T-cell (primary cell): ENCODE measurements at regions not wholly inside any gene's neighbourhood (a gene's known extent, or its start where the extent isn't known, plus 50 kb on each side); places are given as distances from the start of the nearest gene placed in this dataset.

ENCODE experiments used
- ATAC-seq, 4 experiments: fragments of 200-7000 bp in 3 of 4; fragments of 150-1000 bp in 1 of 4; cut with Tn5 transposase; replicated peaks in 1 of 4; 1 replicate in 3 of 4; 2 replicates in 1 of 4; pipeline ENCODE4 v1.10.0; 2021; ENCODE audit warnings: moderate library complexity in 3 of 4, mild to moderate bottlenecking in 2 of 4, moderate number of reproducible peaks in 1 of 4
- CTCF ChIA-PET, 2 donors: fragments of 300-600 bp; sonication (Branson Sonifier 250); formaldehyde crosslinking; loops; one replicate each; lab custom pipeline; 2022; ENCODE audit warnings: antibody characterized with exemption in 2 of 2; lab: Charles Lee
- POLR2A ChIA-PET, 2 donors: fragments of 300-600 bp; sonication (Branson Sonifier 250); formaldehyde crosslinking; loops; one replicate each; lab custom pipeline; 2022; ENCODE audit warnings: antibody characterized with exemption in 2 of 2; lab: Charles Lee
- DNase-seq, 35 experiments: peaks; one replicate each; pipeline versions ENCODE4 v3.0.0 to v3.0.0-alpha.2; 2013 to 2023
- H3K27ac ChIP-seq: one replicate; pipeline ENCODE4 v1.5.1; 2013; ENCODE audit warnings: low read length
- H3K27me3 ChIP-seq, 2 experiments: replicated peaks in 1 of 2; 1 replicate in 1 of 2; 2 replicates in 1 of 2; pipeline versions ENCODE4 v1.6.1 to v1.7.0; 2013; ENCODE audit warnings: low read length in 1 of 2, mixed read lengths in 1 of 2; ENCODE audit not compliant: control insufficient read depth in 2 of 2, insufficient read depth in 2 of 2; ENCODE audit errors: extremely low read depth in 1 of 2
- H3K36me3 ChIP-seq, 2 donors: 1 replicate in 1 of 2; 2 replicates in 1 of 2; pipeline versions ENCODE4 v1.6.1 to v1.7.0; 2013; ENCODE audit warnings: low read length in 1 of 2; ENCODE audit not compliant: control insufficient read depth in 2 of 2, insufficient read depth in 1 of 2; ENCODE audit errors: extremely low read depth in 1 of 2
- H3K4me1 ChIP-seq, 2 experiments: 1 replicate in 1 of 2; 2 replicates in 1 of 2; pipeline versions ENCODE4 v1.6.1 to v1.7.0; 2013; ENCODE audit warnings: low read length in 2 of 2, mixed read lengths in 1 of 2; ENCODE audit not compliant: insufficient read depth in 2 of 2, control insufficient read depth in 1 of 2; ENCODE audit errors: extremely low read depth in 1 of 2
- H3K4me3 ChIP-seq, 2 donors: 1 replicate in 1 of 2; 2 replicates in 1 of 2; pipeline versions ENCODE4 v1.5.1 to v1.7.0; 2013; ENCODE audit warnings: mild to moderate bottlenecking in 2 of 2, low read length in 1 of 2, moderate library complexity in 1 of 2; ENCODE audit not compliant: control insufficient read depth in 1 of 2; ENCODE audit errors: extremely low read depth in 1 of 2
- H3K9me3 ChIP-seq: 2 replicates; pipeline ENCODE4 v1.7.0; 2013
- H3K27ac Mint-ChIP-seq, 2 donors: one replicate each; pipeline ENCODE4 v1.8.0; 2020 to 2021; ENCODE audit warnings: mild to moderate bottlenecking in 2 of 2, mixed read lengths in 2 of 2
- H3K27me3 Mint-ChIP-seq, 2 donors: one replicate each; pipeline ENCODE4 v1.8.0; 2021 to 2022; ENCODE audit warnings: mixed read lengths in 2 of 2
- H3K36me3 Mint-ChIP-seq: one replicate; pipeline ENCODE4 v1.8.0; 2021; ENCODE audit warnings: mixed read lengths
- H3K4me1 Mint-ChIP-seq, 3 donors: one replicate each; pipeline ENCODE4 v1.8.0; 2020 to 2022; ENCODE audit warnings: mixed read lengths in 3 of 3, mild to moderate bottlenecking in 1 of 3
- H3K4me3 Mint-ChIP-seq, 3 donors: one replicate each; pipeline ENCODE4 v1.8.0; 2020 to 2022; ENCODE audit warnings: mild to moderate bottlenecking in 3 of 3, mixed read lengths in 3 of 3, moderate library complexity in 3 of 3
- H3K9me3 Mint-ChIP-seq, 3 donors: one replicate each; pipeline ENCODE4 v1.8.0; 2020 to 2022; ENCODE audit warnings: mixed read lengths in 3 of 3
- WGBS: methylation state at CpG from one replicate; pipeline ENCODE4 v1.1.5; 2013; ENCODE audit warnings: missing lambda C conversion rate; ENCODE audit not compliant: insufficient coverage; 5-methylcytosine and 5-hydroxymethylcytosine counted together

DNA sequence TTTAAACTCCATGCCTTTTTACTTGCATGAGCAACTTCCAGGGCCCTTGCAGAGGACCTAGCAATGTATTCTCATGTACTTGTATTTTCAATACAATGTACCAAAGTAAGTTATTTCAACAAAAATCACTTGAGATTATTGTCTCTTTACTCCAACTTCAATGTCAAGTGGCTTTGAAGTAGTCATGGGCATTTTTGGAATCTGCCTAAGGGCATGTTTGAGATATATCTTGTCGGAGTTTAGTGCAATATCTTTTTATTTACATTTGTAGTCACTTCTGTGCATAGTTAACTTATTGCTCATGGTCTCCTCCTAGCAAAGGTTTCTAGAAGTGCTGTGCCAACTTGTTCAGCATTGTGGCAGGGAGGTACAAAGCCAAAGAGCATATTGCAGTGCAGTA lies 508.7 kb upstream of the SEMA3D start:
- CTCF ChIA-PET: interaction anchor here in 1 of 2 donors (1.5 kb wide), 1 partner anchor 9 kb away, joined by 3 read pairs; no protein-coding TSS in a partner anchor
- Mint-ChIP-seq H3K27ac (no peak overlapping the region), H3K9me3 (peaks cover 0 to 3% (median 3%) of the 10 kb centered on the region in 3 donors), H3K27me3 (no peaks in the 10 kb centered on the region), H3K4me1 (no peaks in the 10 kb centered on the region), H3K4me3 (no peak overlapping the region), H3K36me3 (no peaks in the 10 kb centered on the region)
- no CpG with 5 or more reads among the region's 1 CpG for WGBS
- DNase-seq (no peak), ATAC-seq (no peak)
- Histone ChIP-seq H3K36me3 (no peaks in the 10 kb centered on the region), H3K9me3 (no peaks in the 10 kb centered on the region), H3K27me3 (no peaks in the 10 kb centered on the region), H3K4me3 (no peak overlapping the region), H3K4me1 (no peaks in the 10 kb centered on the region), H3K27ac (no peak overlapping the region)
- POLR2A ChIA-PET: no interaction called here

DNA sequence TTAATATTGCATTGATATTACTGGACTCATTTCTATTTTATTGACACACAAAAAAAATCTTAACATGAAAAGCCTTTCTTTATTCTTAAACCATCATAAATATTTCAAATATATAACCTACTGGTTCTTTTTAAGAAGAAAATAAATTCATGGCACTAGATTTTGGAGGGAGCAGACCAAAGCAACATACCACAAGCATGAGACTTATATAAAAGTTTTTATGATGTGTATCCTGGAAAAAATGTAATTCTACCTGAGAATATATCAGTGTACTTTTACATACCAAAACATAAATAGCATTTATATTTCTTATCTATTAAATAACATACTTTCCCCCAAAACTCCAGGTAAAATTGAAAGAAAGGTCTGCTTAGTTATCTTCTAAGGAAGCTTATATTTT lies 508.2 kb upstream of the SEMA3D start:
- Histone ChIP-seq H3K27me3 (no peaks in the 10 kb centered on the region), H3K9me3 (no peaks in the 10 kb centered on the region), H3K4me3 (no peak overlapping the region), H3K36me3 (no peaks in the 10 kb centered on the region), H3K4me1 (no peaks in the 10 kb centered on the region), H3K27ac (no peak overlapping the region)
- ATAC-seq: no peak
- Mint-ChIP-seq H3K4me1 (no peaks in the 10 kb centered on the region), H3K27ac (no peak overlapping the region), H3K36me3 (no peaks in the 10 kb centered on the region), H3K27me3 (no peaks in the 10 kb centered on the region), H3K9me3 (peaks cover 0 to 3% (median 3%) of the 10 kb centered on the region in 3 donors), H3K4me3 (no peak overlapping the region)
- no peak for DNase-seq
- ChIA-PET POLR2A (no interaction called here), CTCF (no interaction called here)

GRCh38 chr7:85693326-85693725 lies 506.5 kb upstream of the SEMA3D start:
- no peaks in the 10 kb centered on the region for H3K4me1 ChIP-seq
- DNase-seq (no peak), ATAC-seq (no peak)
- no peak overlapping the region for H3K27ac Mint-ChIP-seq
- no peaks in the 10 kb centered on the region for H3K9me3 ChIP-seq
- peaks cover 0 to 9% (median 5%) of the 10 kb centered on the region in 3 donors for H3K9me3 Mint-ChIP-seq
- no peaks in the 10 kb centered on the region for H3K27me3 ChIP-seq
- WGBS: no CpG with 5 or more reads among the region's 2 CpGs
- H3K4me1 Mint-ChIP-seq: no peaks in the 10 kb centered on the region
- H3K4me3 Mint-ChIP-seq: no peak overlapping the region
- H3K27ac ChIP-seq: no peak overlapping the region
- no peaks in the 10 kb centered on the region for H3K36me3 ChIP-seq
- no peak overlapping the region for H3K4me3 ChIP-seq
- POLR2A ChIA-PET: no interaction called here
- no peaks in the 10 kb centered on the region for H3K36me3 Mint-ChIP-seq
- H3K27me3 Mint-ChIP-seq: no peaks in the 10 kb centered on the region
- CTCF ChIA-PET: no interaction called here

DNA sequence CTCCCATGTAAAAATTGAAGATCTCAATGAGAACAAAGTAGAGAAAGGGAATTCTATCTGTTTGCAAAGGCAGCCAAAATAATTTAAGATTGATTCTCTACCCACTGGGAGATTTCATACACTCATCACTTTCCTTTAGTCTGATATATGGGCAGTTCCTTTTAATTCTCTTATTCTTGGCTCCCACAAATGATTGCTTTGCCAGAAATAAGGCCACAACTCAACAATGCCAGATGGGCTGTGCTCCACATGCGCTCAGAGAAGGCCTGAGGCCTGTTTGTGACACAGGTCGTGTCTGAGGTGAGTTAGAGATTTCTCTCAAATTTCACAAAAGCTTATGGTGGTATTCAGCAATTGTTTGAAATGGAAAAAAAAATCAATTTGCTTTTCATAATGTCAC lies 501.9 kb upstream of the SEMA3D start:
- ChIA-PET POLR2A (no interaction called here), CTCF (no interaction called here)
- no peak overlapping the region for H3K27ac Mint-ChIP-seq
- no peaks in the 10 kb centered on the region for H3K9me3 ChIP-seq
- H3K36me3 ChIP-seq: no peaks in the 10 kb centered on the region
- H3K27ac ChIP-seq: no peak overlapping the region
- no peak for ATAC-seq
- no peaks in the 10 kb centered on the region for H3K36me3 Mint-ChIP-seq
- no peaks in the 10 kb centered on the region for H3K27me3 ChIP-seq
- H3K27me3 Mint-ChIP-seq: no peaks in the 10 kb centered on the region
- no peaks in the 10 kb centered on the region for H3K4me1 ChIP-seq
- no peak overlapping the region for H3K4me3 ChIP-seq
- DNase-seq: no peak
- H3K4me3 Mint-ChIP-seq: no peak overlapping the region
- H3K9me3 Mint-ChIP-seq: peaks cover 3 to 25% (median 15%) of the 10 kb centered on the region in 3 donors
- no peaks in the 10 kb centered on the region for H3K4me1 Mint-ChIP-seq
- WGBS: no CpG with 5 or more reads among the region's 2 CpGs

GRCh38 chr7:85686401-85687181 lies 499.7 kb upstream of the SEMA3D start:
- 44% methylated on average over 2 of the region's 7 CpGs for WGBS
- CTCF ChIA-PET: interaction anchor here in 1 of 2 donors (0.7 kb wide), 1 partner anchor 10 kb away, joined by 3 read pairs; no protein-coding TSS in a partner anchor
- Histone ChIP-seq H3K4me3 (no peak overlapping the region), H3K9me3 (no peaks in the 10 kb centered on the region), H3K27me3 (no peaks in the 10 kb centered on the region), H3K27ac (no peak overlapping the region), H3K4me1 (no peaks in the 10 kb centered on the region), H3K36me3 (no peaks in the 10 kb centered on the region)
- Mint-ChIP-seq H3K9me3 (peaks cover 7 to 27% (median 15%) of the 10 kb centered on the region in 3 donors), H3K27ac (no peak overlapping the region), H3K27me3 (no peaks in the 10 kb centered on the region), H3K36me3 (no peaks in the 10 kb centered on the region), H3K4me1 (no peaks in the 10 kb centered on the region), H3K4me3 (no peak overlapping the region)
- no peak for DNase-seq
- POLR2A ChIA-PET: no interaction called here
- ATAC-seq: no peak

DNA sequence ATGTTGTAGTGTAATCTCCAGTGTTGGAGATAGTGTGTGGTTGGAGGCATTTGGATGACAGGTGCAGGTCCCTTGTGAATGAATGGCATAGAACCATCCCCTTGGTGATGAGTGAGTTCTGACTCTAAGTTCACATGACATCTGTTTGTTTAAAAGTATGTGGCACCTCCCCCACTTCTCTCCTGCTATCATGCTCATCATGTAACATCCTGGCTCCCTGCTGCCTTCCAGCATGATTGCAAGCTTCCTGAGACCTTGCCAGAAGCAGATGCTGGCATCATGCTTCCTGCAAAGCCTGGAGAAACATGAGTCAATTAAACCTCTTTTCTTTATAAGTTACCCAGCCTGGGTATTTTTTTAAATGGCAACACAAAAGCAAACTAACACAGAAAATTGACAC lies 499.0 kb upstream of the SEMA3D start:
- POLR2A ChIA-PET: no interaction called here
- no peaks in the 10 kb centered on the region for H3K36me3 Mint-ChIP-seq
- CTCF ChIA-PET: interaction anchor here in 1 of 2 donors (0.6 kb wide), 1 partner anchor 331 kb away, joined by 3 read pairs; no protein-coding TSS in a partner anchor

More for the DNA sequence above, 499.0 kb upstream of the SEMA3D start:
- Mint-ChIP-seq H3K4me3 (no peak overlapping the region), H3K4me1 (no peaks in the 10 kb centered on the region), H3K27ac (no peak overlapping the region), H3K27me3 (no peaks in the 10 kb centered on the region), H3K9me3 (peaks cover 7 to 27% (median 15%) of the 10 kb centered on the region in 3 donors)
- H3K9me3 ChIP-seq: no peaks in the 10 kb centered on the region
- no peaks in the 10 kb centered on the region for H3K36me3 ChIP-seq
- H3K4me3 ChIP-seq: no peak overlapping the region
- H3K27ac ChIP-seq: no peak overlapping the region
- no peaks in the 10 kb centered on the region for H3K27me3 ChIP-seq
- H3K4me1 ChIP-seq: no peaks in the 10 kb centered on the region
- DNase-seq: no peak
- ATAC-seq: no peak
